SIG-M5 treated with dmso at 0.1 percent for 504 hours (cell line): ENCODE measurements at regions not wholly inside any gene's neighbourhood (a gene's known extent, or its start where the extent isn't known, plus 50 kb on each side); places are given as distances from the start of the nearest gene placed in this dataset.
"Not testable (repeated sequence)": the region's sequence is repeated elsewhere in the genome, so short reads cannot be mapped to it uniquely, and the experiment has no call there.

Experiments
- DNase-seq: peaks from one replicate; lab custom pipeline; 2025; ENCODE audit not compliant: unreplicated experiment; lab: John Stamatoyannopoulos, UW

GRCh38 chr7:153920126-153920525 lies 132.1 kb upstream of the DPP6 start:
- no peak for DNase-seq

- DNase-seq = no peak
Measured at GRCh38 chr7:153920897-153921296, 131.3 kb upstream of the DPP6 start.

- no peak for DNase-seq
Measured at GRCh38 chr7:153921408-153921807, 130.8 kb upstream of the DPP6 start.

- DNase-seq = no peak
Measured at GRCh38 chr7:153930696-153931095, 121.5 kb upstream of the DPP6 start.

GRCh38 chr7:153934048-153934447 lies 118.2 kb upstream of the DPP6 start:
- DNase-seq = no peak

GRCh38 chr7:153934629-153935028 lies 117.6 kb upstream of the DPP6 start:
- DNase-seq = no peak

- no peak for DNase-seq
Measured at GRCh38 chr7:153935095-153935494, 117.1 kb upstream of the DPP6 start.

GRCh38 chr7:153938451-153938850 lies 113.7 kb upstream of the DPP6 start:
- DNase-seq = no peak

- no peak for DNase-seq
Measured at GRCh38 chr7:153939177-153939576, 113.0 kb upstream of the DPP6 start.

GRCh38 chr7:153939654-153940053 lies 112.5 kb upstream of the DPP6 start:
- DNase-seq = no peak

- no peak for DNase-seq
Measured at GRCh38 chr7:153941061-153941460, 111.1 kb upstream of the DPP6 start.

- DNase-seq = no peak
Measured at GRCh38 chr7:153942036-153942435, 110.2 kb upstream of the DPP6 start.

GRCh38 chr7:153943457-153943856 lies 108.7 kb upstream of the DPP6 start:
- no peak for DNase-seq

GRCh38 chr7:153943861-153944260 lies 108.3 kb upstream of the DPP6 start:
- DNase-seq = no peak

- DNase-seq = no peak
Measured at GRCh38 chr7:153948060-153948459, 104.1 kb upstream of the DPP6 start.

- no peak for DNase-seq
Measured at GRCh38 chr7:153951316-153951715, 100.9 kb upstream of the DPP6 start.

- DNase-seq = no peak
Measured at GRCh38 chr7:153954477-153954876, 97.7 kb upstream of the DPP6 start.

- DNase-seq = not testable (repeated sequence)
Measured at GRCh38 chr7:153957677-153958076, 94.5 kb upstream of the DPP6 start.

- not testable (repeated sequence) for DNase-seq
Measured at GRCh38 chr7:153958381-153958780, 93.8 kb upstream of the DPP6 start.

GRCh38 chr7:153958789-153959188 lies 93.4 kb upstream of the DPP6 start:
- DNase-seq = not testable (repeated sequence)

- DNase-seq = not testable (repeated sequence)
Measured at GRCh38 chr7:153964481-153965112, 87.6 kb upstream of the DPP6 start.

- DNase-seq = not testable (repeated sequence)
Measured at GRCh38 chr7:153969016-153969415, 83.2 kb upstream of the DPP6 start.

- not testable (repeated sequence) for DNase-seq
Measured at GRCh38 chr7:153974603-153975002, 77.6 kb upstream of the DPP6 start.
